Neural crest cell (in vitro differentiated cells): ENCODE measurements at regions not wholly inside any gene's neighbourhood (a gene's known extent, or its start where the extent isn't known, plus 50 kb on each side); places are given as distances from the start of the nearest gene placed in this dataset.
"Not testable (repeated sequence)": the region's sequence is repeated elsewhere in the genome, so short reads cannot be mapped to it uniquely, and the experiment has no call there.

Experiments used
- DNase-seq: peaks from one replicate; pipeline ENCODE4 v3.0.0; 2021; ENCODE audit warnings: low read depth, mixed read lengths, low spot score
- H3K27ac Mint-ChIP-seq: one replicate; pipeline ENCODE4 v1.8.0; 2021; ENCODE audit warnings: mild to moderate bottlenecking, mixed read lengths; ENCODE audit not compliant: unreplicated experiment
- H3K27me3 Mint-ChIP-seq: 2 replicates; pipeline ENCODE4 v1.8.0; 2021; ENCODE audit warnings: low read depth, mild to moderate bottlenecking, mixed read lengths
- H3K36me3 Mint-ChIP-seq: 2 replicates; pipeline ENCODE4 v1.8.0; 2021; ENCODE audit warnings: low read depth, mild to moderate bottlenecking, mixed read lengths
- H3K4me1 Mint-ChIP-seq: 2 replicates; pipeline ENCODE4 v1.8.0; 2021; ENCODE audit warnings: mixed read lengths
- H3K4me3 Mint-ChIP-seq: one replicate; pipeline ENCODE4 v1.8.0; 2021; ENCODE audit warnings: mild to moderate bottlenecking, mixed read lengths
- H3K9me3 Mint-ChIP-seq: 2 replicates; pipeline ENCODE4 v1.8.0; 2021; ENCODE audit warnings: mixed read lengths
- CTCF ChIP-seq: fragments of 200-600 bp; sonication (generic); conservative IDR thresholded peaks from 2 replicates; pipeline ENCODE4 v1.5.0; 2021; ENCODE audit warnings: antibody characterized with exemption, mild to moderate bottlenecking

GRCh38 chr5:104080646-104081175 is 518.1 kb upstream of the NUDT12 start:
- H3K4me3 Mint-ChIP-seq: peak overlapping the region; percentile 28
- no peak for DNase-seq
- no peaks in the 10 kb centered on the region for H3K27me3 Mint-ChIP-seq
- no peaks in the 10 kb centered on the region for H3K4me1 Mint-ChIP-seq
- no peak overlapping the region for H3K27ac Mint-ChIP-seq
- no peaks in the 10 kb centered on the region for H3K36me3 Mint-ChIP-seq
- no peak for TF ChIP-seq CTCF
- peaks cover 4% of the 10 kb centered on the region for H3K9me3 Mint-ChIP-seq

GRCh38 chr5:104079861-104080645 is 517.5 kb upstream of the NUDT12 start:
- not testable (repeated sequence) for DNase-seq, H3K9me3 Mint-ChIP-seq, H3K27me3 Mint-ChIP-seq, H3K4me1 Mint-ChIP-seq, H3K36me3 Mint-ChIP-seq
- Mint-ChIP-seq H3K4me3 (peak overlapping the region; percentile 73), H3K27ac (peak overlapping the region; percentile 84)

GRCh38 chr5:104071887-104072286 is 509.3 kb upstream of the NUDT12 start:
- Mint-ChIP-seq H3K36me3 (no peaks in the 10 kb centered on the region), H3K27me3 (no peaks in the 10 kb centered on the region), H3K27ac (no peak overlapping the region), H3K4me1 (no peaks in the 10 kb centered on the region), H3K9me3 (peaks cover 2% of the 10 kb centered on the region), H3K4me3 (no peak overlapping the region)
- no peak for DNase-seq
- no peak for TF ChIP-seq CTCF

GRCh38 chr5:104062621-104063377 is 500.2 kb upstream of the NUDT12 start:
- no peaks in the 10 kb centered on the region for H3K4me1 Mint-ChIP-seq
- no peak for TF ChIP-seq CTCF
- H3K9me3 Mint-ChIP-seq: no peaks in the 10 kb centered on the region
- H3K36me3 Mint-ChIP-seq: no peaks in the 10 kb centered on the region
- no peak overlapping the region for H3K27ac Mint-ChIP-seq
- no peaks in the 10 kb centered on the region for H3K27me3 Mint-ChIP-seq
- no peak overlapping the region for H3K4me3 Mint-ChIP-seq
- no peak for DNase-seq

- no peak for DNase-seq
- H3K4me3 Mint-ChIP-seq: no peak overlapping the region
- no peaks in the 10 kb centered on the region for H3K36me3 Mint-ChIP-seq
- H3K4me1 Mint-ChIP-seq: no peaks in the 10 kb centered on the region
- TF ChIP-seq CTCF: no peak
- no peaks in the 10 kb centered on the region for H3K9me3 Mint-ChIP-seq
- H3K27me3 Mint-ChIP-seq: no peaks in the 10 kb centered on the region
- no peak overlapping the region for H3K27ac Mint-ChIP-seq
Measured at GRCh38 chr5:104061707-104062106, 499.1 kb upstream of the NUDT12 start.

- Mint-ChIP-seq H3K27me3 (no peaks in the 10 kb centered on the region), H3K36me3 (no peaks in the 10 kb centered on the region), H3K4me1 (no peaks in the 10 kb centered on the region), H3K9me3 (no peaks in the 10 kb centered on the region), H3K27ac (no peak overlapping the region), H3K4me3 (no peak overlapping the region)
- DNase-seq: no peak
- TF ChIP-seq CTCF: no peak
Measured at GRCh38 chr5:104053353-104053649, 490.7 kb upstream of the NUDT12 start.
